H9 (cell line): ENCODE measurements at regions not wholly inside any gene's neighbourhood (a gene's known extent, or its start where the extent isn't known, plus 50 kb on each side); places are given as distances from the start of the nearest gene placed in this dataset.

Source experiments
- DNase-seq: peaks from one replicate; pipeline ENCODE4 v3.0.0-alpha.2; 2017
- H2AFZ ChIP-seq: one replicate; pipeline ENCODE4 v1.6.1; 2013; ENCODE audit warnings: mild to moderate bottlenecking, low read length, control low read depth, moderate library complexity
- H2AK5ac ChIP-seq: 2 replicates; pipeline ENCODE4 v1.6.1; 2013; ENCODE audit warnings: low read length, control low read depth, mixed read lengths; ENCODE audit not compliant: insufficient read length
- H2BK120ac ChIP-seq: one replicate; pipeline ENCODE4 v1.6.1; 2013; ENCODE audit warnings: low read depth, mild to moderate bottlenecking, low read length, control low read depth, inconsistent platforms; ENCODE audit not compliant: poor library complexity, severe bottlenecking
- H2BK12ac ChIP-seq: 2 replicates; pipeline ENCODE4 v1.6.1; 2013; ENCODE audit warnings: low read length, control low read depth, mixed read lengths, low read depth; ENCODE audit not compliant: insufficient read length
- H2BK15ac ChIP-seq: 2 replicates; pipeline ENCODE4 v1.6.1; 2013; ENCODE audit warnings: low read depth, low read length, control low read depth
- H2BK20ac ChIP-seq: one replicate; pipeline ENCODE4 v1.6.1; 2013; ENCODE audit warnings: low read depth, mild to moderate bottlenecking, low read length, control low read depth, inconsistent platforms; ENCODE audit not compliant: poor library complexity, severe bottlenecking
- H2BK5ac ChIP-seq: 2 replicates; pipeline ENCODE4 v1.6.1; 2013; ENCODE audit warnings: low read length, control low read depth, mixed read lengths; ENCODE audit not compliant: insufficient read length
- H3K14ac ChIP-seq: 2 replicates; pipeline ENCODE4 v1.6.1; 2013; ENCODE audit warnings: low read length, control low read depth; ENCODE audit not compliant: insufficient read depth
- H3K18ac ChIP-seq: 2 replicates; pipeline ENCODE4 v1.6.1; 2013; ENCODE audit warnings: low read depth, mild to moderate bottlenecking, mixed read lengths, low read length, control low read depth; ENCODE audit not compliant: insufficient read length
- H3K23ac ChIP-seq: 2 replicates; pipeline ENCODE4 v1.6.1; 2013; ENCODE audit warnings: low read length, control low read depth, mixed read lengths, low read depth; ENCODE audit not compliant: insufficient read length
- H3K23me2 ChIP-seq: 2 replicates; pipeline ENCODE4 v1.6.1; 2013; ENCODE audit warnings: low read depth, mild to moderate bottlenecking, mixed read lengths, low read length, control low read depth; ENCODE audit not compliant: insufficient read length, poor library complexity, severe bottlenecking
- H3K27ac ChIP-seq: 2 replicates; pipeline ENCODE4 v1.5.1; 2013; ENCODE audit warnings: low read length, control low read depth, mixed read lengths, low read depth; ENCODE audit not compliant: insufficient read length
- H3K27me3 ChIP-seq: 2 replicates; pipeline ENCODE4 v1.6.1; 2013; ENCODE audit warnings: low read length, control low read depth, inconsistent platforms; ENCODE audit not compliant: insufficient read depth
- H3K4ac ChIP-seq: 2 replicates; pipeline ENCODE4 v1.6.1; 2013; ENCODE audit warnings: low read depth, mild to moderate bottlenecking, control low read depth, inconsistent platforms, low read length, moderate library complexity
- H3K4me1 ChIP-seq: 2 replicates; pipeline ENCODE4 v1.6.1; 2013; ENCODE audit warnings: low read length, control low read depth, inconsistent platforms; ENCODE audit not compliant: insufficient read depth
- H3K4me2 ChIP-seq: 2 replicates; pipeline ENCODE4 v1.6.1; 2013; ENCODE audit warnings: low read length, control low read depth, mixed read lengths; ENCODE audit not compliant: insufficient read length, insufficient read depth
- H3K56ac ChIP-seq: 2 replicates; pipeline ENCODE4 v1.6.1; 2013; ENCODE audit warnings: low read depth, mild to moderate bottlenecking, mixed read lengths, low read length, control low read depth; ENCODE audit not compliant: insufficient read length
- H3K79me1 ChIP-seq: 2 replicates; pipeline ENCODE4 v1.6.1; 2013; ENCODE audit warnings: low read depth, mild to moderate bottlenecking, moderate library complexity, low read length, control low read depth, inconsistent platforms; ENCODE audit not compliant: insufficient read depth, poor library complexity, severe bottlenecking
- H3K79me2 ChIP-seq: 2 replicates; pipeline ENCODE4 v1.6.1; 2013; ENCODE audit warnings: low read length, control low read depth, inconsistent platforms; ENCODE audit not compliant: insufficient read depth
- H3K9ac ChIP-seq: 2 replicates; pipeline ENCODE4 v1.6.1; 2013; ENCODE audit warnings: low read length, control low read depth, mixed read lengths; ENCODE audit not compliant: insufficient read length; ENCODE audit errors: extremely low read depth
- H3K9me3 ChIP-seq: one replicate; pipeline ENCODE4 v1.6.1; 2013; ENCODE audit warnings: low read depth, low read length, inconsistent platforms; ENCODE audit not compliant: control insufficient read depth
- H3T11ph ChIP-seq: one replicate; pipeline ENCODE4 v1.6.1; 2013; ENCODE audit warnings: mild to moderate bottlenecking, low read length, control low read depth, inconsistent platforms
- H4K20me1 ChIP-seq: one replicate; pipeline ENCODE4 v1.6.1; 2013; ENCODE audit not compliant: control insufficient read depth, insufficient read length, insufficient read depth
- H4K5ac ChIP-seq: 2 replicates; pipeline ENCODE4 v1.6.1; 2013; ENCODE audit warnings: low read depth, mild to moderate bottlenecking, mixed read lengths, low read length, control low read depth; ENCODE audit not compliant: insufficient read length
- H4K8ac ChIP-seq: replicated peaks from 2 replicates; pipeline ENCODE4 v1.6.1; 2013; ENCODE audit warnings: low read length, control low read depth, mixed read lengths, low read depth; ENCODE audit not compliant: insufficient read length
- H4K91ac ChIP-seq: 2 replicates; pipeline ENCODE4 v1.6.1; 2013; ENCODE audit warnings: low read depth, mild to moderate bottlenecking, moderate library complexity, mixed read lengths, low read length, control low read depth; ENCODE audit not compliant: insufficient read length
- H3K27ac Mint-ChIP-seq, 3 experiments: 2 replicates in 2 of 3; 3 replicates in 1 of 3; pipeline ENCODE4 v1.8.0; 2020 to 2021; ENCODE audit warnings: mixed read lengths in 3 of 3, mild to moderate bottlenecking in 1 of 3, moderate library complexity in 1 of 3
- H3K27me3 Mint-ChIP-seq: 2 replicates; pipeline ENCODE4 v1.8.0; 2021; ENCODE audit warnings: low read depth, mild to moderate bottlenecking, moderate library complexity, mixed read lengths
- H3K36me3 Mint-ChIP-seq, 3 experiments: 2 replicates in 2 of 3; 3 replicates in 1 of 3; pipeline ENCODE4 v1.8.0; 2020 to 2021; ENCODE audit warnings: low read depth in 3 of 3, mixed read lengths in 3 of 3; ENCODE audit not compliant: insufficient read depth in 1 of 3
- H3K4me1 Mint-ChIP-seq, 2 experiments: 2 replicates each; pipeline ENCODE4 v1.8.0; 2020; ENCODE audit warnings: mixed read lengths in 2 of 2
- H3K4me3 Mint-ChIP-seq, 2 experiments: 2 replicates in 1 of 2; 3 replicates in 1 of 2; pipeline ENCODE4 v1.8.0; 2020 to 2021; ENCODE audit warnings: mild to moderate bottlenecking in 2 of 2, mixed read lengths in 2 of 2, moderate library complexity in 1 of 2
- H3K9me3 Mint-ChIP-seq, 2 experiments: 2 replicates in 1 of 2; 3 replicates in 1 of 2; pipeline ENCODE4 v1.8.0; 2020; ENCODE audit warnings: mild to moderate bottlenecking in 2 of 2, mixed read lengths in 2 of 2, moderate library complexity in 1 of 2
- WGBS: extraction: QIAGEN DNeasy Blood & Tissue Kit; methylation state at CpG from one replicate; pipeline ENCODE4 v1.1.7; 2013; ENCODE audit warnings: missing lambda C conversion rate, low lambda C conversion rate, mixed read lengths; ENCODE audit not compliant: insufficient read length; ENCODE audit errors: extremely low coverage; 5-methylcytosine and 5-hydroxymethylcytosine counted together
- TF ChIP-seq, protein P1 (sequence below): fragments of 200-600 bp; sonication (generic); conservative IDR thresholded peaks from 3 replicates; pipeline ENCODE4 v1.8.0; 2021; ENCODE audit warnings: antibody characterized with exemption, mild to moderate bottlenecking

DNA sequence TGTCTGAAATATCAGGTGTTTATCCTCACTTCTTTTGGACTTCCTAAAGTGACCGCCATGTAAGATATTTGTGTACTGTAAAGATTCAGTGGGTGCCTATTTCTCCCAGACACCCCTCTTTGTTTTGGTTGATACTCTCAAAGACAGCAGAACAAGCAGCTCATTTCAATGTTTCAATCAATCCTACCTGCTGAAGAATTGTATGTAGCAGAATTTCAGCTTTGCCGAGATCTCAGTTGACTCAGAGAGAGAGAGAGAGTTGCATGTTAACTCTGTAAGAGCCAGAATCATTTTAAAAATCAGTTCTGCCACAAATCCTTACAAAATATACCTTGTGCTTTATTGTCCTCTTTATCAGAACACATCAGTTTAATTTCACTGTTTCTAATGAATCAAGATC lies 987.3 kb downstream of the ADGRL2 start:
- Histone ChIP-seq H3K4me1 (no peaks in the 10 kb centered on the region), H4K91ac (no peak overlapping the region), H4K8ac (no peak overlapping the region), H2AK5ac (no peak overlapping the region), H2BK5ac (no peak overlapping the region), H3K9me3 (no peaks in the 10 kb centered on the region), H3K9ac (no peak overlapping the region), H2BK120ac (no peak overlapping the region), H3K79me1 (no peaks in the 10 kb centered on the region), H4K20me1 (no peaks in the 10 kb centered on the region), H2AFZ (no peak overlapping the region), H3K23me2 (no peaks in the 10 kb centered on the region), H2BK20ac (no peak overlapping the region), H4K5ac (no peak overlapping the region), H3K27ac (no peak overlapping the region), H2BK12ac (no peak overlapping the region), H2BK15ac (no peak overlapping the region), H3K18ac (no peak overlapping the region), H3T11ph (no peak overlapping the region), H3K27me3 (no peaks in the 10 kb centered on the region), H3K4me2 (no peak overlapping the region), H3K14ac (no peak overlapping the region), H3K23ac (no peak overlapping the region), H3K4ac (no peak overlapping the region), H3K56ac (no peak overlapping the region), H3K79me2 (no peaks in the 10 kb centered on the region)
- WGBS = no CpG with 5 or more reads among the region's 2 CpGs
- peaks cover 0 to 6% of the 10 kb centered on the region in 2 experiments; a peak in 3 of 5 replicates for H3K9me3 Mint-ChIP-seq
- H3K4me1 Mint-ChIP-seq = peaks cover 5% of the 10 kb centered on the region in 2 experiments
- H3K4me3 Mint-ChIP-seq = no peak overlapping the region
- TF ChIP-seq, protein P1, sequence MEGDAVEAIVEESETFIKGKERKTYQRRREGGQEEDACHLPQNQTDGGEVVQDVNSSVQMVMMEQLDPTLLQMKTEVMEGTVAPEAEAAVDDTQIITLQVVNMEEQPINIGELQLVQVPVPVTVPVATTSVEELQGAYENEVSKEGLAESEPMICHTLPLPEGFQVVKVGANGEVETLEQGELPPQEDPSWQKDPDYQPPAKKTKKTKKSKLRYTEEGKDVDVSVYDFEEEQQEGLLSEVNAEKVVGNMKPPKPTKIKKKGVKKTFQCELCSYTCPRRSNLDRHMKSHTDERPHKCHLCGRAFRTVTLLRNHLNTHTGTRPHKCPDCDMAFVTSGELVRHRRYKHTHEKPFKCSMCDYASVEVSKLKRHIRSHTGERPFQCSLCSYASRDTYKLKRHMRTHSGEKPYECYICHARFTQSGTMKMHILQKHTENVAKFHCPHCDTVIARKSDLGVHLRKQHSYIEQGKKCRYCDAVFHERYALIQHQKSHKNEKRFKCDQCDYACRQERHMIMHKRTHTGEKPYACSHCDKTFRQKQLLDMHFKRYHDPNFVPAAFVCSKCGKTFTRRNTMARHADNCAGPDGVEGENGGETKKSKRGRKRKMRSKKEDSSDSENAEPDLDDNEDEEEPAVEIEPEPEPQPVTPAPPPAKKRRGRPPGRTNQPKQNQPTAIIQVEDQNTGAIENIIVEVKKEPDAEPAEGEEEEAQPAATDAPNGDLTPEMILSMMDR = no peak
- DNase-seq = no peak
- H3K27me3 Mint-ChIP-seq = no peaks in the 10 kb centered on the region
- H3K36me3 Mint-ChIP-seq = peaks cover 17 to 49% (median 20%) of the 10 kb centered on the region in 3 experiments; a peak in 6 of 7 replicates
- H3K27ac Mint-ChIP-seq = peak overlapping the region in 1 of 3 experiments; percentile 4; a peak in 2 of 7 replicates
